ENCODE measurements at regions not wholly inside any gene's neighbourhood (a gene's known extent, or its start where the extent isn't known, plus 50 kb on each side); places are given as distances from the start of the nearest gene placed in this dataset.
"Not testable (repeated sequence)": the region's sequence is repeated elsewhere in the genome, so short reads cannot be mapped to it uniquely, and the experiment has no call there.

DNA sequence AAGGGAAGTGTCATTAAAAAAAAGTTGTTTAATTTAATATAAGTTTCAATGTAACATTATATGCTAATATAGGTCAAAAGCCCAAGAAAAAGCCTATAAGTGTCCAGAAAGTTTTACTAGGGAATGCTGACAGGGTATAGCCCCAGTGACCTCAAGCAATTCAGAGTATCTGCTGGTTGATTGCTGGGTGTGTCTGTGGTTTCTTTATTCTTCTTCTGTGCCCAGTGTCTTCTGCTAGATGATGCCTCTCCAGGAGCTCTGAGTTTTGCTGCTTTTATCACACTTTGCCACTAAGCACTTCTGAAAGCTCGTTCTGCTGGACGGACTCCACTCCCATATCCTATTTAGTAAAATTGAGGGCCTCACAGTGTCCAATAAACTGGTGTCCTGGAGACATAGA, 212.2 kb upstream of the NRG3 start:
- SMC1A ChIA-PET (ENCODE audit: uncharacterized antibody, unreplicated experiment): interaction anchor here (0.9 to 1.7 kb wide), 3 partner anchors 15 to 157 kb away, joined by 3 to 4 read pairs (median 3); no protein-coding TSS in a partner anchor
- in situ Hi-C loops (cut with MboI): no loop called here
- ATAC-seq: no peak
- WGBS (ENCODE audit: insufficient coverage, insufficient replicate concordance, low lambda C conversion rate, missing lambda C conversion rate): 12% methylated on average over 2 of the region's 2 CpGs
- H3K4me2 ChIP-seq (ENCODE audit: control insufficient read depth, insufficient read depth): no peak overlapping the region
- POLR2A ChIA-PET: no interaction called here
- FAIRE-seq: no peak
- H3K27ac ChIP-seq (ENCODE audit: control insufficient read depth, insufficient read depth): no peak overlapping the region
- RAD21 ChIA-PET (ENCODE audit: unreplicated experiment): no interaction called here
- BruUV-seq (replicated peaks): no TSS peak
- H3K4me1 ChIP-seq (ENCODE audit: control insufficient read depth, insufficient read depth, low read length): no peaks in the 10 kb centered on the region
- no peak overlapping the region for H3K9ac ChIP-seq (ENCODE audit: control insufficient read depth, insufficient read depth, low read length)
- no peak overlapping the region for H3K4me3 ChIP-seq
- CTCF ChIA-PET: no interaction called here
- no peak for DNase-seq (ENCODE audit: low read depth, low spot score)
- no peak overlapping the region for H2AFZ ChIP-seq (ENCODE audit: control insufficient read depth, low read depth, low read length)
- no peak for TF ChIP-seq ZZZ3 (IDR thresholded peaks at IDR 0.05; ENCODE audit: control insufficient read depth, insufficient read length, low read depth)
- no peak for TF ChIP-seq FOXM1 (IDR thresholded peaks at IDR 0.05; ENCODE audit: low read depth, low read length)
- no peak for TF ChIP-seq ZSCAN29 (IDR thresholded peaks at IDR 0.05)
- no peak for TF ChIP-seq STAT1 (conservative IDR thresholded peaks at IDR 0.05)
- TF ChIP-seq, protein P1, sequence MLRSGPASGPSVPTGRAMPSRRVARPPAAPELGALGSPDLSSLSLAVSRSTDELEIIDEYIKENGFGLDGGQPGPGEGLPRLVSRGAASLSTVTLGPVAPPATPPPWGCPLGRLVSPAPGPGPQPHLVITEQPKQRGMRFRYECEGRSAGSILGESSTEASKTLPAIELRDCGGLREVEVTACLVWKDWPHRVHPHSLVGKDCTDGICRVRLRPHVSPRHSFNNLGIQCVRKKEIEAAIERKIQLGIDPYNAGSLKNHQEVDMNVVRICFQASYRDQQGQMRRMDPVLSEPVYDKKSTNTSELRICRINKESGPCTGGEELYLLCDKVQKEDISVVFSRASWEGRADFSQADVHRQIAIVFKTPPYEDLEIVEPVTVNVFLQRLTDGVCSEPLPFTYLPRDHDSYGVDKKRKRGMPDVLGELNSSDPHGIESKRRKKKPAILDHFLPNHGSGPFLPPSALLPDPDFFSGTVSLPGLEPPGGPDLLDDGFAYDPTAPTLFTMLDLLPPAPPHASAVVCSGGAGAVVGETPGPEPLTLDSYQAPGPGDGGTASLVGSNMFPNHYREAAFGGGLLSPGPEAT (IDR thresholded peaks at IDR 0.05; ENCODE audit: low read depth): no peak
- no peak for TF ChIP-seq ZNF24 (IDR thresholded peaks at IDR 0.05)
- no peak for TF ChIP-seq SMAD5 (IDR thresholded peaks at IDR 0.05; ENCODE audit: low read depth)
- no peak for TF ChIP-seq NR2F1 (conservative IDR thresholded peaks at IDR 0.05)
- TF ChIP-seq, protein P2, sequence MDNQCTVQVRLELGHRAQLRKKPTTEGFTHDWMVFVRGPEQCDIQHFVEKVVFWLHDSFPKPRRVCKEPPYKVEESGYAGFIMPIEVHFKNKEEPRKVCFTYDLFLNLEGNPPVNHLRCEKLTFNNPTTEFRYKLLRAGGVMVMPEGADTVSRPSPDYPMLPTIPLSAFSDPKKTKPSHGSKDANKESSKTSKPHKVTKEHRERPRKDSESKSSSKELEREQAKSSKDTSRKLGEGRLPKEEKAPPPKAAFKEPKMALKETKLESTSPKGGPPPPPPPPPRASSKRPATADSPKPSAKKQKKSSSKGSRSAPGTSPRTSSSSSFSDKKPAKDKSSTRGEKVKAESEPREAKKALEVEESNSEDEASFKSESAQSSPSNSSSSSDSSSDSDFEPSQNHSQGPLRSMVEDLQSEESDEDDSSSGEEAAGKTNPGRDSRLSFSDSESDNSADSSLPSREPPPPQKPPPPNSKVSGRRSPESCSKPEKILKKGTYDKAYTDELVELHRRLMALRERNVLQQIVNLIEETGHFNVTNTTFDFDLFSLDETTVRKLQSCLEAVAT (IDR thresholded peaks at IDR 0.05): no peak
- TF ChIP-seq, protein P3, sequence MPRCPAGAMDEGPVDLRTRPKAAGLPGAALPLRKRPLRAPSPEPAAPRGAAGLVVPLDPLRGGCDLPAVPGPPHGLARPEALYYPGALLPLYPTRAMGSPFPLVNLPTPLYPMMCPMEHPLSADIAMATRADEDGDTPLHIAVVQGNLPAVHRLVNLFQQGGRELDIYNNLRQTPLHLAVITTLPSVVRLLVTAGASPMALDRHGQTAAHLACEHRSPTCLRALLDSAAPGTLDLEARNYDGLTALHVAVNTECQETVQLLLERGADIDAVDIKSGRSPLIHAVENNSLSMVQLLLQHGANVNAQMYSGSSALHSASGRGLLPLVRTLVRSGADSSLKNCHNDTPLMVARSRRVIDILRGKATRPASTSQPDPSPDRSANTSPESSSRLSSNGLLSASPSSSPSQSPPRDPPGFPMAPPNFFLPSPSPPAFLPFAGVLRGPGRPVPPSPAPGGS (IDR thresholded peaks at IDR 0.05; ENCODE audit: borderline replicate concordance, insufficient read depth, low read depth, low read length, poor library complexity, severe bottlenecking): no peak
- TF ChIP-seq KDM1A (IDR thresholded peaks at IDR 0.05; ENCODE audit: borderline replicate concordance): no peak
- no peak for TF ChIP-seq SREBF2 (IDR thresholded peaks at IDR 0.05; ENCODE audit: low read length)
- no peak for TF ChIP-seq HDAC2 (IDR thresholded peaks at IDR 0.05)
- TF ChIP-seq RBBP5 (conservative IDR thresholded peaks at IDR 0.05): no peak
- H4K20me1 ChIP-seq (ENCODE audit: control insufficient read depth, insufficient read depth): no peaks in the 10 kb centered on the region
- H3K36me3 ChIP-seq (ENCODE audit: control insufficient read depth in 2 of 2, insufficient read depth in 2 of 2, low read length in 1 of 2): no peaks in the 10 kb centered on the region
- H3K79me2 ChIP-seq (ENCODE audit: control insufficient read depth, insufficient read depth, low read length): no peaks in the 10 kb centered on the region
- intact Hi-C loops (cut with micrococcal nuclease; ENCODE audit: unreplicated experiment): no loop called here
- no peaks in the 10 kb centered on the region for H3K9me3 ChIP-seq (replicated peaks; ENCODE audit: control insufficient read depth, insufficient read depth, low read length)
- H3K27me3 ChIP-seq (replicated peaks in 1 of 2; ENCODE audit: control insufficient read depth in 2 of 2, insufficient read depth in 2 of 2, low read length in 1 of 2): no peaks in the 10 kb centered on the region

DNA sequence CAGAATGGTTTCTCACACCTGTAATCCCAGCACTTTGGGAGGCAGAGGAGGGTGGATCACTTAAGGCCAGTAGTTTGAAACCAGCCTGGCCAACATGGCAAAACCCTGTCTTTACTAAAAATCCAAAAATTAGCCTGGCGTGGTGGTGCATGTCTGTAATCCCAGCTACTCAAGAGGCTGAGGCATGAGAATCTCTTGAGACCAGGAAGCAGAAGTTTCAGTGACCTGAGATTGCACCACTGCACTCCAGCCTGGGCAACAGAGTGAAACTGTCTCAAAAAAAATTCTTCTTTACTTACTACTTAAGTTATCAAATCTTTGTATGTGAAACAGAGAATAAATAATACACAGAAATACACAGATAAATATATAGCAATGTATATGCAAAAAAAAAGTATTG, 210.2 kb upstream of the NRG3 start:
- DNase-seq (ENCODE audit: low read depth, low spot score); H3K27ac ChIP-seq (ENCODE audit: control insufficient read depth, insufficient read depth); H4K20me1 ChIP-seq (ENCODE audit: control insufficient read depth, insufficient read depth); ATAC-seq; POLR2A ChIA-PET; CTCF ChIA-PET; H3K4me1 ChIP-seq (ENCODE audit: control insufficient read depth, insufficient read depth, low read length); H3K36me3 ChIP-seq (ENCODE audit: control insufficient read depth in 2 of 2, insufficient read depth in 2 of 2, low read length in 1 of 2); SMC1A ChIA-PET (ENCODE audit: uncharacterized antibody, unreplicated experiment); H3K79me2 ChIP-seq (ENCODE audit: control insufficient read depth, insufficient read depth, low read length); intact Hi-C loops (cut with micrococcal nuclease; ENCODE audit: unreplicated experiment); H3K4me2 ChIP-seq (ENCODE audit: control insufficient read depth, insufficient read depth); H2AFZ ChIP-seq (ENCODE audit: control insufficient read depth, low read depth, low read length); in situ Hi-C loops (cut with MboI); FAIRE-seq; H3K9me3 ChIP-seq (replicated peaks; ENCODE audit: control insufficient read depth, insufficient read depth, low read length); H3K9ac ChIP-seq (ENCODE audit: control insufficient read depth, insufficient read depth, low read length); H3K4me3 ChIP-seq; RAD21 ChIA-PET (ENCODE audit: unreplicated experiment); H3K27me3 ChIP-seq (replicated peaks in 1 of 2; ENCODE audit: control insufficient read depth in 2 of 2, insufficient read depth in 2 of 2, low read length in 1 of 2); BruUV-seq (replicated peaks): not testable (repeated sequence)
- WGBS (ENCODE audit: insufficient coverage, insufficient replicate concordance, low lambda C conversion rate, missing lambda C conversion rate): 0% methylated on average over 1 of the region's 1 CpG
